Prostate gland (tissue), 2 donors: ENCODE measurements at regions not wholly inside any gene's neighbourhood (a gene's known extent, or its start where the extent isn't known, plus 50 kb on each side); places are given as distances from the start of the nearest gene placed in this dataset.

Source experiments
- POLR2A ChIP-seq: fragments of 450-650 bp; IDR thresholded peaks from one replicate; pipeline ENCODE4 v1.6.1; 2016; ENCODE audit warnings: antibody characterized with exemption, mild to moderate bottlenecking
- TF ChIP-seq, protein P1 (sequence below), 4 experiments: fragments of 200-600 bp in 2 of 4; fragments of 450-650 bp in 2 of 4; sonication (generic) in 2 of 4; IDR thresholded peaks; 1 replicate in 3 of 4; 2 replicates in 1 of 4; pipeline ENCODE4 v1.5.1; 2016 to 2019; ENCODE audit warnings: antibody characterized with exemption in 4 of 4, mild to moderate bottlenecking in 2 of 4, moderate library complexity in 2 of 4

DNA sequence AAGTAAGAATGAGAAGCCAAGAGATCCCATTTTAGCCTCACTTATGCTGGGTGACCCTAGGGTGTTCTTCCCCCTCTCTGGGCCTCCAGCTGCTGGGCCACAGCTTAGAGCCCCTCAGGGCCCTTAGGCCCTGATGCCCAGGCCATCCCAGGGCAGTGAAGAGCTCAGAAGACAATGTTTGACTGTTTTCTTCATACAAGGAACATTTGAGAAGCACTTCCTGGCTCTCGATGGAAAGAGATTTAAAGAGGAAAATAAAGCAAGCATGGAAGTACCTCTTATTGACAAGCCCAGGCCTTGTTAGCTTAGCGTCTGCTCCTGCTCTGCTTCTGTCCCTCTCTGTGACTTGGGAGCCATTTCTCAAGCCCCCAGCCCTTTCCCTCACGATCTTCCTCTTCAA is 165.9 kb upstream of the SMIM23 start:
- TF ChIP-seq, protein P1, sequence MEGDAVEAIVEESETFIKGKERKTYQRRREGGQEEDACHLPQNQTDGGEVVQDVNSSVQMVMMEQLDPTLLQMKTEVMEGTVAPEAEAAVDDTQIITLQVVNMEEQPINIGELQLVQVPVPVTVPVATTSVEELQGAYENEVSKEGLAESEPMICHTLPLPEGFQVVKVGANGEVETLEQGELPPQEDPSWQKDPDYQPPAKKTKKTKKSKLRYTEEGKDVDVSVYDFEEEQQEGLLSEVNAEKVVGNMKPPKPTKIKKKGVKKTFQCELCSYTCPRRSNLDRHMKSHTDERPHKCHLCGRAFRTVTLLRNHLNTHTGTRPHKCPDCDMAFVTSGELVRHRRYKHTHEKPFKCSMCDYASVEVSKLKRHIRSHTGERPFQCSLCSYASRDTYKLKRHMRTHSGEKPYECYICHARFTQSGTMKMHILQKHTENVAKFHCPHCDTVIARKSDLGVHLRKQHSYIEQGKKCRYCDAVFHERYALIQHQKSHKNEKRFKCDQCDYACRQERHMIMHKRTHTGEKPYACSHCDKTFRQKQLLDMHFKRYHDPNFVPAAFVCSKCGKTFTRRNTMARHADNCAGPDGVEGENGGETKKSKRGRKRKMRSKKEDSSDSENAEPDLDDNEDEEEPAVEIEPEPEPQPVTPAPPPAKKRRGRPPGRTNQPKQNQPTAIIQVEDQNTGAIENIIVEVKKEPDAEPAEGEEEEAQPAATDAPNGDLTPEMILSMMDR (IDR thresholded peaks at IDR 0.05): no peak
- TF ChIP-seq POLR2A: no peak
